ENCODE measurements at regions not wholly inside any gene's neighbourhood (a gene's known extent, or its start where the extent isn't known, plus 50 kb on each side); places are given as distances from the start of the nearest gene placed in this dataset.

- no peak for DNase-seq
These were observed 447.9 kb upstream of the ACVR2A start for GRCh38 chr2:147396890-147397289.

DNA sequence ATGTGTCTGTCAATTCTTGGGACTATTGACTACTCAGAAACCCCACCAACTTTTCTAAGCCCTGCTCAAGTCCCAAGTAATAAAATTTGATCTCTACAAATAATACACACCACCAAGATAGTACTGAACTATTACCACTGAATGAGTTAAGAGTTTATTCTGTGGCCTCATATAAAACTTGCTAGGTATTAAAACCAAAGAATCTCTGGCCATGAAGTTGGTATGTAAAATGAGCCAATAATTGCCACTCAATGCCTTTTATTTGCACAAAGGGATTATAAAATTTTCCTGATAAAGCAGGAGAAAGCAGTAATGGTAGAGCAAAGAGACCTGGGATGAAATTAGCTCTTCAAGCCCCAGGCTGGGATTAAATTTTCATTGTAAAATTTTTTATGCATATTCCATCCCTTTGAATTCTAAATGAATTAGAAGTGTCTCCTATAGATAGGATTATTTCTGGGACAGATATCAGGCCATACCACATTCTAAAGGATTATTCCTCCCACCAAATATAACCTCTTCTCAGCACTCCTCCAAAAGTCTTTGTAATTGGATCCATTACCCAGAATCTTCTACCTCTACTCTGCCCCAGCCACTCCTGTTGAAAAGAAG, 450.5 kb upstream of the ACVR2A start:
- no peak for DNase-seq

DNA sequence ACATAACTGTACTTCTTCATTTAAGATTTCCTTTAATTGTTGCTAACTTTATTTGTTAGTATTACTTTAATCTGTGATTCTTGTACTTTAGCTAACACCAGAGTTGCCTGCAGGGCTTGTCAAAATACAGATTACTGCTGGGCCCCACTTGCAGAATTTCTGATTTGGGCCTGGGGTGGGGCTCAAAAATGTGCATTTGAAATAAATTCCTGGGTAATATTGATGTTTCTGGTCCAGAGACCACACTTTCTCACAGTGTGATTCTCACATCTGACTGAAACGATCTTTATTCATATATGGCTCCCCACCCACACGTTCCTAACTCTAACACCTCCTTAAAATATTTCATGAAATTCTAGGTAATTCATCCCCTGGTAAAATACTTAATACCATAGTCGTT, 452.6 kb upstream of the ACVR2A start:
- no peak for DNase-seq

- no peak for DNase-seq
These were observed 454.4 kb upstream of the ACVR2A start for GRCh38 chr2:147390475-147390874.

DNA sequence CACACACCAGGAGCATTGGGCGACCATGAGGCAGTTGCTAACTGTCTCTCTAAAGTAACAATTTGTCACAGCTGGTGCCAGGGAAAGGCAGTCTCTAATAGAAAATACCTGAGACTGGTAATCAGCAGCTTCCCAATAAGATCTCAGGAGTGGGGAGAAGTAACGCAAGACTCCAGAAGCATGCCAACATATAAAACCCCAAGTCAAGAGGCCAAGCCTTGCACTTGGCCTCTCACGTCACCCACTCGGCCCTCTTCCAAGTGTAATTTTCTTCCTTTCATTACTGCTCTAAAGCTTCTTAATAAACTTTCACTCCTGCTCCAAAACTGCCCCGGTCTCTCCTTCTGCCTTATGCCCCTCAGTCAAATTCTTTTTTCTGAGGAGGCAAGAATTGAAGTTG, 455.6 kb upstream of the ACVR2A start:
- no peak for DNase-seq

DNA sequence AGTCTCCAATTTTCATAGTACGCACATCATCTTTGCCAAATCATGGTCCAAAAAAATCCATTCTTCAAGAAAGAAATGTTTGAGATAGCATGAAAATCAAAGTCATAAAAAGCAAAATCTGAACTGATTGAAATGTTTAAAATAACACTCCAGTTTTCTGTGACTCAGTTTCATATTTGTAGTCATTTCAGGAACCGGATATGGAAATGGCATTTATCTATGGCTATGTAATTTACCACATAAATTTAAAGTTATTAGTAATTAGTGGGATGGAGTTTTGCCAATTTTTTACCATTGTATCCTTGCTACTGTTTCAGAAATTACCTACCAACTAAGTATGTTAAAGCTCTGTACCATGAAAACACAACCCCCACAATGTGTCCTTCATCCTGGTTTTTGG, 456.6 kb upstream of the ACVR2A start:
- no peak for DNase-seq

DNA sequence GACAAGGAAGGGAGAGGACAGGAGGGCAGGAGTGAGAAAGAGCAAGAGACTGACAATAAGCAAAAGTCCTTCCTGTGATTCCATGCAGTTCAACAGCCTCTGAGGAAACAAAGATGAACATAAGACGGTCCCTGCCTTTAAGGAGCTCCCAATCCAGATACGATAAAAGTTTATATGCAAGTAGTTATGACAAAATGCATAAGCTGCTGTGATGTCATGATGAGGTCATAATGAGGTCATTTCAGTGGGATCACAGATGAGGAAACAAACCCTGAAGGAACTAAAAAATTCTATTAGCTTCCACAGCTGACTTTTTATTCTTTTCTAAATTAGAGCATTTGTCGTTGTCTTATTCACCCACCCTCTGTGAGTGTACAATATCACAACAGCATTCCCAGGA, 458.5 kb upstream of the ACVR2A start:
- DNase-seq = no peak

DNA sequence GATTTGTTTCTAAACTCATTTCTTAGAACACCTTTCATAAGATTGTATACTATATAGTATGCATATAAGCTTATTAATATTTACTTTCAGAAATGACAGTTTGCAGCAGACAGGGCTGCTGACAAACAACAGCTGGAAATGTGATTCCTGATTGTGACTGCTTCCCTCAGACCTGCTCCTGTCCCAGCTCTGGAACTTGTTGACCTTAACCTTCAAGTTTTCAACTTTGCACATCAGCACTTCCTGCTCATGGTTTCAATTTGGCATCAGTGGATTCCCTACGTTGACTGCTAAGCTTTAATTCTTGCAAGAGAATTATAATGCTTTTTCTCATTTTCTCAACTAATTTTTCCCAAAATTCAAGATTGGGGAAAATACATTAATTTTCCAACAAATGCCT, 459.2 kb upstream of the ACVR2A start:
- DNase-seq = no peak

DNA sequence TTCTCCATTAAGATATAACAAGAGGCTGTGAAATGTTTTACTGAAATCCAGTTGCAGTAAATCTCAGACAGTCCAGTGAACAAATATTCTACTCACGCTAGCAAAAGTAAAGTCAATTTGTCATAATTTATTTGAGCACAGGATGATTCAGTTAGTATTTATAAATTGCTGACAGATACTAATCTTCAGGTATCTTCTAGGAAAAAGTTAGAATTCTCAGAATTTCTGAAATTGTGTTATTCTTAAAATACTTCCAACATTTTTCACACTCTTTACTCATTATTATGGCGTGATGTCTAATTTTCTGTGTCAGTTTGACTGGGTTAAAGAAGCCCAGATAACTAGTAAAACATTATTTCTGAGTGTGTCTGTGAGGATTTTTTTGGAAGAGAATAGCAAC, 460.2 kb upstream of the ACVR2A start:
- DNase-seq = no peak

DNA sequence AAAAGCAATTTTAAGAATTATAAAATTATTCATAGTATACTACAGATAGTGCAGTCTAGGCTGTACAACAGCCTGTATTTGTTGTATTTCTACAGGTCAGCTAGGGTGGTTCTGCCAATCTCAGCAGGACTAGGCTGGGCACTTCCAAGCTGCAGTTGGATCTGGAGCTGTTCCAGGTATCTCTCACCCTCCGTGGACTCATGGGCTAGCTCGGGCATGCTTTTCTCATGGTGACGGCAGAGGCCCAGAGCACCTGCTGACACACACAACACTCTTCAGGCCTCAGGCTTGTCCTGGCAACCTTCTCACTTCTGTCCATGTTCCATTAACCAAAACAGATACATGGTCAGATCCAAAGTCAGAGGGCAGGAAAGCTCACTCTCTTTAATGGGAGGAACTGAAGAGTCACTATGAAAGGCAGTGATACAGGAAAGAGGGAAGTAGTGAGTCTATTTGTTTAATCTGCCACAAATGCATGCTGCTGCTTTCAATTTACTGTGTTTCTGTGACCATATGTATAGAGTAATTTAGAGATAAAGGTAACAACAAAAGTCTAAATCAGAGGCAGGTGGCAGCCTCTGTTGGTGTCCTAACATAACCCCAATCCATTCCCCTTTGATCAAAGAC, 462.4 kb upstream of the ACVR2A start:
- peak; percentile 87 for DNase-seq

GRCh38 chr2:147378403-147378802, 466.4 kb upstream of the ACVR2A start:
- no peak for DNase-seq

GRCh38 chr2:147375073-147375472, 469.8 kb upstream of the ACVR2A start:
- DNase-seq = no peak

DNA sequence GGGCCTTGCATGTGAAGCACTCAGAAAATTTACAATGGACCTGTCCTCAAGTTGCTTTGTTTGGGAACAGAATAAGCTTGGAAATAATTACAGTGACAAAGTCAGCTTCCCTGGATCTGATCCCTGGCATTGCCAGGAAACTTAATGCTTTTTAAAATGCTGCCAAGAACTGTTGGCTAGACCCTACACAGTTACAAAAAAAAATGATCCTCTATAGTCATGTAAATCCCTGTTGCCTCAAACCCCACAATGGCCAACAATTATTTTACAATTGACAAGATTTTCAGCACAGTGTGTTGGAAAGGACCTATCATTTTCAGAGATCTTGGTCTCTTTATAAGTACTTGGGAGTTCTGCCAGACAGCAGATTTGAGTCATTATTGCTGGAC, 470.4 kb upstream of the ACVR2A start:
- no peak for DNase-seq

GRCh38 chr2:147373800-147374422, 470.9 kb upstream of the ACVR2A start:
- no peak for DNase-seq

- no peak for DNase-seq
These were observed 476.5 kb upstream of the ACVR2A start for GRCh38 chr2:147368306-147368705.

GRCh38 chr2:147366279-147366678, 478.6 kb upstream of the ACVR2A start:
- no peak for DNase-seq

DNA sequence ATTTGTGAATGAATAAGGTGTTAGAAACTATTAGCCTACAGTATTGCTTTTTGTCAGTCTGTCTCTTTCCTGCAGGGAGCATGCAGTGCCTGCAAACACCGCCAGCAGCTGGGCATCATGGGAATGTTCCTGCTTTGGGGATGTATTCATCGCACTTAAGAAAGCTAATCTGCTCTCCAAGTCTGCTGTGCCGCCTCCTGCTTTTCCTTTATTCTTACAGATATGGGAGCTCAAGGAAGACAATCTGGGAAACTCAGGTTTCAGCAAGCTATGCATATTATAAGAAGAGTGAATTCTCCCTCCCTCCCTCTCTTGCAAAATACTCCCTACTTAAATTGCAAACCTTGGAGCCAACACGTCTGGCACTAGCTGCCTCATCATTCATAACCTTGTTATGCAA, 479.2 kb upstream of the ACVR2A start:
- peak; percentile 10 for DNase-seq

- DNase-seq = peak; percentile 82
These were observed 480.2 kb upstream of the ACVR2A start for GRCh38 chr2:147364597-147364996.

- no peak for DNase-seq
These were observed 481.6 kb upstream of the ACVR2A start for GRCh38 chr2:147363181-147363580.

DNA sequence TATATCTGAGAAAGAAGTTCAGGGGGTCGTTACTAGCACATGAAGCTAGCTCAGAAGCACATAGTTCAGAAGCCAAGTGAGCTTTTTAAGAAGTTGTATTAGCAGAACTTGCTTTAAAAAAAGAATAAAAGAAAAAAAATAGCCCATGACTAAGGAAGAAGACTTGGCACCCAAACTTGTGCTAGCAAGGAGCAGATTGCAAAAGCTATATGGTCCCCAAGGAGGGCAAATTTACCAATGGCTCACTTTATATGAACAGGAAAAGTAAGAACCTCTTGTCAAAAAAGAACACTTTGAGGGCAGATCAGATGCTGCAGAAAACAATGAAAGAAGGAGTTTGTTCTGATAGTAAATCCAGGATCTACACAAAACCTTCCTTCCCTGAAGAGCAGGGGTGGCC, 486.5 kb upstream of the ACVR2A start:
- DNase-seq = no peak

DNA sequence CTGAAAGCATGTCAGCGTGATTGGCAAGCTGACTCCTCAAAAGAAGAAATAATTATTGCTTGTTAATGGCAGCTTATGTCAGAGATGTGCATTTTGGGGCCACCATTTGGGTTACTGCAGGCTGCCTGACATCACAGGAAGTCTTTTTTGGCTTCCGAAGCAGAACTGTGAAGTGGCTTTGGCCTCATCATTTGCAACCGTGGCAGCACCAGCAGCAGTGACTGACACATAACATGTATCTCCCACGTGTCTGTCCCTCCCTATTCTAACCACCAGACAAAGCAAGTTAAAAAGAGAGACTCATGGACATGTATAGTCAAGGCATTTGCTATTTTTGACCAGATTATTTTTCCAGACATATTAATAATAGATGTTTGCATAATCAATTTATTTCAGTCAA, 488.7 kb upstream of the ACVR2A start:
- DNase-seq = no peak

- DNase-seq = no peak
These were observed 489.1 kb upstream of the ACVR2A start for GRCh38 chr2:147355706-147356105.

- DNase-seq = no peak
These were observed 491.8 kb upstream of the ACVR2A start for GRCh38 chr2:147353072-147353381.

- DNase-seq = no peak
These were observed 492.4 kb upstream of the ACVR2A start for GRCh38 chr2:147352264-147353071.

Measured in NCI-H2171 treated with DMSO at 0.1 percent for 48 hours (cell line).